Stimulated activated CD4-positive, alpha-beta T cell treated with anti-CD3 and anti-CD28 coated beads, Interleukin-4, amount 100 ng/mL, for 4 hours (primary cell): ENCODE measurements at regions not wholly inside any gene's neighbourhood (a gene's known extent, or its start where the extent isn't known, plus 50 kb on each side); places are given as distances from the start of the nearest gene placed in this dataset.

ENCODE experiments used
- DNase-seq, 2 experiments: peaks; one replicate each; pipeline ENCODE4 v3.0.0-alpha.2; 2020

GRCh38 chr3:181860235-181860634 lies 148.5 kb downstream of the SOX2 start:
- no peak for DNase-seq

GRCh38 chr3:181862502-181862901 lies 150.8 kb downstream of the SOX2 start:
- DNase-seq: no peak

GRCh38 chr3:181868576-181869082 lies 156.9 kb downstream of the SOX2 start:
- DNase-seq: no peak

GRCh38 chr3:181872887-181873286 lies 161.2 kb downstream of the SOX2 start:
- DNase-seq: no peak

- no peak for DNase-seq
Observed at GRCh38 chr3:181879926-181880325, 168.2 kb downstream of the SOX2 start.

GRCh38 chr3:181880331-181880730 lies 168.6 kb downstream of the SOX2 start:
- DNase-seq: no peak

- no peak for DNase-seq
Observed at GRCh38 chr3:181881749-181882148, 170.0 kb downstream of the SOX2 start.

GRCh38 chr3:181885868-181886630 lies 174.3 kb downstream of the SOX2 start:
- DNase-seq: no peak

GRCh38 chr3:181886676-181887075 lies 175.0 kb downstream of the SOX2 start:
- DNase-seq: no peak

- no peak for DNase-seq
Observed at GRCh38 chr3:181887685-181888084, 176.0 kb downstream of the SOX2 start.

- no peak for DNase-seq
Observed at GRCh38 chr3:181888234-181888633, 176.5 kb downstream of the SOX2 start.

- DNase-seq: no peak
Observed at GRCh38 chr3:181892848-181893247, 181.1 kb downstream of the SOX2 start.

- no peak for DNase-seq
Observed at GRCh38 chr3:181896605-181897004, 184.9 kb downstream of the SOX2 start.

GRCh38 chr3:181899702-181900101 lies 188.0 kb downstream of the SOX2 start:
- DNase-seq: no peak

GRCh38 chr3:181901626-181902025 lies 189.9 kb downstream of the SOX2 start:
- no peak for DNase-seq

GRCh38 chr3:181906338-181906737 lies 194.6 kb downstream of the SOX2 start:
- DNase-seq: no peak

GRCh38 chr3:181909241-181909640 lies 197.5 kb downstream of the SOX2 start:
- DNase-seq: no peak

- no peak for DNase-seq
Observed at GRCh38 chr3:181912384-181912783, 200.7 kb downstream of the SOX2 start.

- no peak for DNase-seq
Observed at GRCh38 chr3:181913254-181913653, 201.5 kb downstream of the SOX2 start.

- no peak for DNase-seq
Observed at GRCh38 chr3:181915551-181915950, 203.8 kb downstream of the SOX2 start.

GRCh38 chr3:181916013-181916412 lies 204.3 kb downstream of the SOX2 start:
- no peak for DNase-seq

GRCh38 chr3:181917027-181917426 lies 205.3 kb downstream of the SOX2 start:
- no peak for DNase-seq

- no peak for DNase-seq
Observed at GRCh38 chr3:181919375-181919774, 207.7 kb downstream of the SOX2 start.

- DNase-seq: no peak
Observed at GRCh38 chr3:181920409-181920808, 208.7 kb downstream of the SOX2 start.

GRCh38 chr3:181921220-181921619 lies 209.5 kb downstream of the SOX2 start:
- DNase-seq: no peak
